Dendritic cell treated with granulocyte-macrophage colony-stimulating factor and Interleukin-4, amounts not matched to agents 40 ng/mL and 50 ng/mL, for 4 days (primary cell): ENCODE measurements at regions not wholly inside any gene's neighbourhood (a gene's known extent, or its start where the extent isn't known, plus 50 kb on each side); places are given as distances from the start of the nearest gene placed in this dataset.

Experiments used
- H3K27ac Mint-ChIP-seq: one replicate; pipeline ENCODE4 v1.8.0; 2022; ENCODE audit warnings: mild to moderate bottlenecking, mixed read lengths
- H3K27me3 Mint-ChIP-seq: one replicate; pipeline ENCODE4 v1.8.0; 2022; ENCODE audit warnings: mild to moderate bottlenecking, mixed read lengths
- H3K36me3 Mint-ChIP-seq: one replicate; pipeline ENCODE4 v1.8.0; 2022; ENCODE audit warnings: low read depth, mixed read lengths
- H3K4me1 Mint-ChIP-seq: one replicate; pipeline ENCODE4 v1.8.0; 2022; ENCODE audit warnings: low read depth, mixed read lengths
- H3K4me3 Mint-ChIP-seq: one replicate; pipeline ENCODE4 v1.8.0; 2022; ENCODE audit warnings: mild to moderate bottlenecking, moderate library complexity, mixed read lengths
- H3K9me3 Mint-ChIP-seq: one replicate; pipeline ENCODE4 v1.8.0; 2022; ENCODE audit warnings: mixed read lengths
- intact Hi-C: fragments of 100-400 bp; cut with micrococcal nuclease; formaldehyde crosslinking; loops from one replicate; pipeline ENCODE4 v1.15.0; 2022

- no peaks in the 10 kb centered on the region for H3K36me3 Mint-ChIP-seq
- H3K27ac Mint-ChIP-seq = no peak overlapping the region
- intact Hi-C loops = no loop called here
- H3K9me3 Mint-ChIP-seq = peaks cover 7% of the 10 kb centered on the region
- H3K27me3 Mint-ChIP-seq = no peaks in the 10 kb centered on the region
- no peak overlapping the region for H3K4me3 Mint-ChIP-seq
- no peaks in the 10 kb centered on the region for H3K4me1 Mint-ChIP-seq
These were observed 97.6 kb upstream of the SEMA6A start for GRCh38 chr5:116672203-116672602.

GRCh38 chr5:116671211-116671736 is 96.7 kb upstream of the SEMA6A start:
- intact Hi-C loops = no loop called here
- Mint-ChIP-seq H3K4me1 (no peaks in the 10 kb centered on the region), H3K27me3 (no peaks in the 10 kb centered on the region), H3K4me3 (no peak overlapping the region), H3K36me3 (no peaks in the 10 kb centered on the region), H3K9me3 (peaks cover 8% of the 10 kb centered on the region), H3K27ac (no peak overlapping the region)

GRCh38 chr5:116669261-116670031 is 94.8 kb upstream of the SEMA6A start:
- H3K36me3 Mint-ChIP-seq = no peaks in the 10 kb centered on the region
- H3K9me3 Mint-ChIP-seq = peaks cover 25% of the 10 kb centered on the region
- H3K4me1 Mint-ChIP-seq = no peaks in the 10 kb centered on the region
- H3K4me3 Mint-ChIP-seq = no peak overlapping the region
- H3K27ac Mint-ChIP-seq = no peak overlapping the region
- no peaks in the 10 kb centered on the region for H3K27me3 Mint-ChIP-seq
- intact Hi-C loops = no loop called here

- Mint-ChIP-seq H3K4me1 (no peaks in the 10 kb centered on the region), H3K27me3 (no peaks in the 10 kb centered on the region), H3K4me3 (no peak overlapping the region)
These were observed 93.8 kb upstream of the SEMA6A start for GRCh38 chr5:116668390-116668789.

GRCh38 chr5:116666901-116667300 is 92.3 kb upstream of the SEMA6A start:
- Mint-ChIP-seq H3K36me3 (no peaks in the 10 kb centered on the region), H3K9me3 (peaks cover 39% of the 10 kb centered on the region), H3K27ac (no peak overlapping the region), H3K4me3 (no peak overlapping the region), H3K27me3 (no peaks in the 10 kb centered on the region), H3K4me1 (no peaks in the 10 kb centered on the region)
- intact Hi-C loops = no loop called here

More at GRCh38 chr5:116668390-116668789, 93.8 kb upstream of the SEMA6A start:
- no peaks in the 10 kb centered on the region for H3K36me3 Mint-ChIP-seq
- intact Hi-C loops = no loop called here
- peaks cover 26% of the 10 kb centered on the region for H3K9me3 Mint-ChIP-seq
- H3K27ac Mint-ChIP-seq = no peak overlapping the region

GRCh38 chr5:116664988-116665387 is 90.4 kb upstream of the SEMA6A start:
- Mint-ChIP-seq H3K27me3 (no peaks in the 10 kb centered on the region), H3K27ac (no peak overlapping the region), H3K4me3 (no peak overlapping the region), H3K36me3 (no peaks in the 10 kb centered on the region), H3K4me1 (no peaks in the 10 kb centered on the region), H3K9me3 (peaks cover 44% of the 10 kb centered on the region)
- intact Hi-C loops = no loop called here

- intact Hi-C loops = no loop called here
- Mint-ChIP-seq H3K27ac (no peak overlapping the region), H3K36me3 (no peaks in the 10 kb centered on the region), H3K4me3 (no peak overlapping the region), H3K27me3 (no peaks in the 10 kb centered on the region), H3K4me1 (no peaks in the 10 kb centered on the region), H3K9me3 (peaks cover 44% of the 10 kb centered on the region)
These were observed 88.5 kb upstream of the SEMA6A start for GRCh38 chr5:116663081-116663480.

GRCh38 chr5:116661419-116661818 is 86.8 kb upstream of the SEMA6A start:
- Mint-ChIP-seq H3K27ac (no peak overlapping the region), H3K36me3 (no peaks in the 10 kb centered on the region), H3K4me1 (no peaks in the 10 kb centered on the region), H3K9me3 (peaks cover 44% of the 10 kb centered on the region), H3K4me3 (no peak overlapping the region), H3K27me3 (no peaks in the 10 kb centered on the region)
- intact Hi-C loops = no loop called here

GRCh38 chr5:116660929-116661328 is 86.3 kb upstream of the SEMA6A start:
- no peak overlapping the region for H3K4me3 Mint-ChIP-seq
- no peaks in the 10 kb centered on the region for H3K27me3 Mint-ChIP-seq
- no peaks in the 10 kb centered on the region for H3K36me3 Mint-ChIP-seq
- H3K9me3 Mint-ChIP-seq = peaks cover 39% of the 10 kb centered on the region
- H3K4me1 Mint-ChIP-seq = no peaks in the 10 kb centered on the region
- intact Hi-C loops = no loop called here
- H3K27ac Mint-ChIP-seq = no peak overlapping the region

GRCh38 chr5:116658830-116659229 is 84.2 kb upstream of the SEMA6A start:
- Mint-ChIP-seq H3K4me3 (no peak overlapping the region), H3K27me3 (no peaks in the 10 kb centered on the region), H3K27ac (no peak overlapping the region), H3K4me1 (no peaks in the 10 kb centered on the region), H3K36me3 (no peaks in the 10 kb centered on the region), H3K9me3 (peaks cover 26% of the 10 kb centered on the region)
- intact Hi-C loops = no loop called here

- Mint-ChIP-seq H3K4me3 (no peak overlapping the region), H3K9me3 (peaks cover 23% of the 10 kb centered on the region)
- intact Hi-C loops = no loop called here
These were observed 83.5 kb upstream of the SEMA6A start for GRCh38 chr5:116658141-116658540.

GRCh38 chr5:116655431-116655830 is 80.8 kb upstream of the SEMA6A start:
- H3K4me3 Mint-ChIP-seq = no peak overlapping the region
- H3K9me3 Mint-ChIP-seq = no peaks in the 10 kb centered on the region
- H3K4me1 Mint-ChIP-seq = no peaks in the 10 kb centered on the region
- intact Hi-C loops = no loop called here
- H3K27me3 Mint-ChIP-seq = no peaks in the 10 kb centered on the region
- no peak overlapping the region for H3K27ac Mint-ChIP-seq
- no peaks in the 10 kb centered on the region for H3K36me3 Mint-ChIP-seq

More at GRCh38 chr5:116658141-116658540, 83.5 kb upstream of the SEMA6A start:
- Mint-ChIP-seq H3K36me3 (no peaks in the 10 kb centered on the region), H3K27ac (no peak overlapping the region), H3K27me3 (no peaks in the 10 kb centered on the region), H3K4me1 (no peaks in the 10 kb centered on the region)

GRCh38 chr5:116654925-116655324 is 80.3 kb upstream of the SEMA6A start:
- H3K4me3 Mint-ChIP-seq = no peak overlapping the region
- H3K27ac Mint-ChIP-seq = no peak overlapping the region
- no peaks in the 10 kb centered on the region for H3K27me3 Mint-ChIP-seq
- no peaks in the 10 kb centered on the region for H3K4me1 Mint-ChIP-seq
- intact Hi-C loops = no loop called here
- H3K36me3 Mint-ChIP-seq = no peaks in the 10 kb centered on the region
- no peaks in the 10 kb centered on the region for H3K9me3 Mint-ChIP-seq

- Mint-ChIP-seq H3K36me3 (no peaks in the 10 kb centered on the region), H3K4me3 (no peak overlapping the region), H3K4me1 (no peaks in the 10 kb centered on the region), H3K27me3 (no peaks in the 10 kb centered on the region), H3K27ac (no peak overlapping the region), H3K9me3 (no peaks in the 10 kb centered on the region)
- intact Hi-C loops = no loop called here
These were observed 78.3 kb upstream of the SEMA6A start for GRCh38 chr5:116652903-116653302.
